ENCODE measurements at regions not wholly inside any gene's neighbourhood (a gene's known extent, or its start where the extent isn't known, plus 50 kb on each side); places are given as distances from the start of the nearest gene placed in this dataset.

DNA sequence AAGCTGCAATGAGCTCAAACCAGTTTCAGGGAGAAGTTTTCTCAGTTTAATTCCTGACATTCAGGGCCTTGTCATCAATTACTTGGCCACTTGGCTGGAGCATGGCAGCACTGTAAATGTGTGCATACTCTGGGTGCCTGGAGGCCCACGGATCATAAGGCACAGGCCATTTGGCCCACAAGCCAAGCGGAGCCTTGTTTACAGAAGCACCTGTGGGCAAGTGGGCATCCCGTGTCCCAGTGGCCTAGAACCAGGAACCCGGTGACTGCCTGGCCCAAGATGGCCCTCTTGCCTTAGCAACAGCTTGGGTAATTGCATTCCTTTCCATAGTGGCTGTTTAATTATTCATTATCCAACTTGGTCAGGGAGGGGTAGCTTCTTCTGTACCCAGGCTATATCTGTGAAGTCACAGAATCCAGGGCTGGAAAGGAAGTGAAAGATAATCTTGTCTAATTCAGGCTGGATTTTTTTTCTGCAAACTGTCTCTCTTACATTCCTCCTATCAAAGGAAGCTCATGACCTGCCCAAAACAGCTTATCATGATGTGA lies 426.4 kb upstream of the ZMIZ1 start:
- TF ChIP-seq, protein P1, sequence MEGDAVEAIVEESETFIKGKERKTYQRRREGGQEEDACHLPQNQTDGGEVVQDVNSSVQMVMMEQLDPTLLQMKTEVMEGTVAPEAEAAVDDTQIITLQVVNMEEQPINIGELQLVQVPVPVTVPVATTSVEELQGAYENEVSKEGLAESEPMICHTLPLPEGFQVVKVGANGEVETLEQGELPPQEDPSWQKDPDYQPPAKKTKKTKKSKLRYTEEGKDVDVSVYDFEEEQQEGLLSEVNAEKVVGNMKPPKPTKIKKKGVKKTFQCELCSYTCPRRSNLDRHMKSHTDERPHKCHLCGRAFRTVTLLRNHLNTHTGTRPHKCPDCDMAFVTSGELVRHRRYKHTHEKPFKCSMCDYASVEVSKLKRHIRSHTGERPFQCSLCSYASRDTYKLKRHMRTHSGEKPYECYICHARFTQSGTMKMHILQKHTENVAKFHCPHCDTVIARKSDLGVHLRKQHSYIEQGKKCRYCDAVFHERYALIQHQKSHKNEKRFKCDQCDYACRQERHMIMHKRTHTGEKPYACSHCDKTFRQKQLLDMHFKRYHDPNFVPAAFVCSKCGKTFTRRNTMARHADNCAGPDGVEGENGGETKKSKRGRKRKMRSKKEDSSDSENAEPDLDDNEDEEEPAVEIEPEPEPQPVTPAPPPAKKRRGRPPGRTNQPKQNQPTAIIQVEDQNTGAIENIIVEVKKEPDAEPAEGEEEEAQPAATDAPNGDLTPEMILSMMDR (IDR thresholded peaks at IDR 0.05), result no peak
- no peak for TF ChIP-seq POLR2A (IDR thresholded peaks at IDR 0.05)

All from thyroid gland (tissue), 4 donors.